Left kidney (tissue), 1 donor: ENCODE measurements at regions not wholly inside any gene's neighbourhood (a gene's known extent, or its start where the extent isn't known, plus 50 kb on each side); places are given as distances from the start of the nearest gene placed in this dataset.

Experiments
- DNase-seq: peaks from one replicate; pipeline ENCODE4 v3.0.0-alpha.2; 2013

- no peak for DNase-seq
Observed at GRCh38 chr14:87725318-87725717, 267.7 kb downstream of the GALC start.

GRCh38 chr14:87712396-87713090 lies 280.4 kb downstream of the GALC start:
- peak; percentile 13 for DNase-seq

GRCh38 chr14:87705439-87705896 lies 287.5 kb downstream of the GALC start:
- DNase-seq: no peak

- no peak for DNase-seq
Observed at GRCh38 chr14:87698481-87698880, 294.5 kb downstream of the GALC start.

- DNase-seq: no peak
Observed at GRCh38 chr14:87696485-87696884, 296.5 kb downstream of the GALC start.

GRCh38 chr14:87691042-87691881 lies 301.7 kb downstream of the GALC start:
- no peak for DNase-seq

- no peak for DNase-seq
Observed at GRCh38 chr14:87690076-87690613, 302.8 kb downstream of the GALC start.

GRCh38 chr14:87688524-87688923 lies 304.5 kb downstream of the GALC start:
- DNase-seq: no peak

GRCh38 chr14:87687420-87687819 lies 305.6 kb downstream of the GALC start:
- DNase-seq: peak; percentile 48

- no peak for DNase-seq
Observed at GRCh38 chr14:87686746-87687145, 306.2 kb downstream of the GALC start.

- DNase-seq: no peak
Observed at GRCh38 chr14:87679866-87680265, 313.1 kb downstream of the GALC start.

- no peak for DNase-seq
Observed at GRCh38 chr14:87678624-87679023, 314.4 kb downstream of the GALC start.

- no peak for DNase-seq
Observed at GRCh38 chr14:87676814-87677437, 316.1 kb downstream of the GALC start.

- DNase-seq: no peak
Observed at GRCh38 chr14:87667659-87668058, 325.3 kb downstream of the GALC start.

GRCh38 chr14:87656315-87656714 lies 336.7 kb downstream of the GALC start:
- no peak for DNase-seq

- no peak for DNase-seq
Observed at GRCh38 chr14:87652278-87652677, 340.7 kb downstream of the GALC start.

- DNase-seq: no peak
Observed at GRCh38 chr14:87644689-87645088, 348.3 kb downstream of the GALC start.

GRCh38 chr14:87643005-87643404 lies 350.0 kb downstream of the GALC start:
- no peak for DNase-seq

GRCh38 chr14:87640553-87640952 lies 352.4 kb downstream of the GALC start:
- DNase-seq: no peak

- DNase-seq: no peak
Observed at GRCh38 chr14:87638196-87638595, 354.8 kb downstream of the GALC start.

- DNase-seq: no peak
Observed at GRCh38 chr14:87635442-87635841, 357.5 kb downstream of the GALC start.

- DNase-seq: no peak
Observed at GRCh38 chr14:87632796-87633195, 360.2 kb downstream of the GALC start.

GRCh38 chr14:87630846-87631245 lies 362.1 kb downstream of the GALC start:
- DNase-seq: peak; percentile 21
